Hematopoietic multipotent progenitor cell treated with erythropoietin and hydrocortisone succinate and interleukin-3 and kit ligand, for 17 days (in vitro differentiated cells): ENCODE measurements at regions not wholly inside any gene's neighbourhood (a gene's known extent, or its start where the extent isn't known, plus 50 kb on each side); places are given as distances from the start of the nearest gene placed in this dataset.

ENCODE experiments used
- DNase-seq: peaks from one replicate; pipeline ENCODE4 v3.0.0-alpha.2; 2015; ENCODE audit warnings: low spot score

DNA sequence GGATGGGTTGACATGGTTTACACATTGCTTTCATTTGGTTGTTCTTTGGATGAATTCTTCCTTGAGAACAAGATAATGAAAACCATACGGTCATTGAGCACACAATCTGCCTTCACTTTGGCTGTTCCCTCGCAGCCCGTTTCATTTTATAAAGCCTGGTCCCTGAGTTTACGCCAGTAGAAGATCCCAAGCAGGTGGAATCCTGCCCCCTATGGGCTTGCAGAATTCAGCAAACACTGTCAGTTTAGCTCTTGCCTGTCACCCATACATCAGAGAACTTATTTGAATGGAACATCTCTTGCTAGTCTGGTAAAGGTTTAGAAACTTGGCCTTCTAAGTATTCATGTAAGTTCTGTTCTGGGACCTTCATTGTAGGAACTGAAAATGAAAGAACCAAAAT is 666.4 kb upstream of the ZEB2 start:
- no peak for DNase-seq

DNA sequence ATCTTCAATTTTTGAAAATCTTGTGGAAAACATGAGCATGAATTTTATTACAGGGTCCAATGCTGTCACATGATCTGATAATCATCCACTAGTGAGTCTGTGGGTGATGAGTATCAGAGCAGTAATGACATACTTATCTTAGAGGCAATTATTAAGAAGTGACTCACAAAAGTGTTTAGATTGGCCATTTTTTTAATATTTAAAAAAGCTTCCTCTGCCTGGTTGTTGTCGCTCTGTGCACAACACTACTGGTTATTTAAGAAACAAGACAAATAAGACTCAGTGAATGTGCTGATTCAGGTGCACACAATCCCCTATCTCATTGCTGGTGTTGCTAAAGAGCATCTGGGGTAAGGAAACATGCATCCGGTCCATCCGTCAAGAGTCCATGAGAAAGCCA is 665.8 kb upstream of the ZEB2 start:
- no peak for DNase-seq

DNA sequence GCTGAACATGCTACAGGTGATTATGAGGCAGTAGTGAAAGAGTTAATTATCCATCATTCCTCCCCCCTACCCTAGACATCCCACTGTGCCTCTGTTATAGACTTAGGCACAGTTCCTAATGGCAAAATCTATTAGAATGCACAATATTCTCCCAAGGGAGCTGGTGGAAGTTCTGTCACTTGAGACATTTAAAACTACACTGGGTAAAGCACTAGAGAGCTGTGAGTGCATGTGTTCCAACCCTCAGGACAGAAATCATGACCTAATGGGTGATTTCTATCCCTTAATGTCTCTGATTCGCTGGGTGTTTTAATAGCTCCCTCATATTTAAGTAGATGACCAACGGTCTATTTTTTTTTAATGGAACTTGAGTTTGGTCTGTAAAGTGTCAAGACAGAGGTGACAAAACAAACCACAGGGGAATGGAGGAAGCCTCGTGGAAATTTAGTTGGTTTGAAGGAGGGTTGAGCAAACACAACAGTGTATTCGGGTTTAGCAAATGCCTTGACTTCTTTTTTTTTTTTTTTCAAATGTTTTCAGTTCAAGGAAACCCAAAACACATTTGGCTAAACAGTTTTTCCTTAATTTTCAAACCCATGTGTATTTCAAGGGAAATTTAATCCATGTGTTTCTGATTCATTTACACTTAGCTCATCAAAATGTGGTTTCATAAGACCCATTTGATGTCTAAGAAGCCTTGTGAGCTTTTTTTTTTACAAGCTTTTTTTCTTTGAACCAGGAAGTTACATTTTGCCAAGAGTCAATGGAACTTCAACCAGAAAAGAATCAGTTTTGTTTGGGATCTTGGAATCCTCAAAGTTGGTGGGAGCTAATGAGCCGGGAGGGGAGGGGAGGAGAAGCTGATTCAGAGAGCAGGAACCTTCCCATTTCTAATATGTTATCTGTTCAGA is 665.1 kb upstream of the ZEB2 start:
- DNase-seq = no peak

DNA sequence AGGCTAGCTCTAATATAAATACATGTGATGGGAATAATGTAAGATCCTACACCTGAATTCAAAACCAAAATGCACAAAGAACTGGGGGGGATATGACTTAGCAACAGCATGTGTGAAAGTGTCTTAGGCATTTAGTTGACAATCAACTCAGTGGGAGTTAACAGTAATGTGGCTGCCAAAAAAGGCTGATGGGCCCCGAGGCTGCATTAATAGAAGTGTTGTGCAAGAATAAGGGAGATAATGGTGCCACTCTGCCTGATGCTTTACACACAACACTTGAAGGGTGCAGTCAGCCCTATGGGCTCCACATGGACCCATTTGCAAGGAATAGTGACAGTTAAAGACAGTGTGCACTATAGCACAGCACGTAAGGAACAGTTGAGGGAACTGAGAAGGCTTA is 649.4 kb upstream of the ZEB2 start:
- DNase-seq = no peak

DNA sequence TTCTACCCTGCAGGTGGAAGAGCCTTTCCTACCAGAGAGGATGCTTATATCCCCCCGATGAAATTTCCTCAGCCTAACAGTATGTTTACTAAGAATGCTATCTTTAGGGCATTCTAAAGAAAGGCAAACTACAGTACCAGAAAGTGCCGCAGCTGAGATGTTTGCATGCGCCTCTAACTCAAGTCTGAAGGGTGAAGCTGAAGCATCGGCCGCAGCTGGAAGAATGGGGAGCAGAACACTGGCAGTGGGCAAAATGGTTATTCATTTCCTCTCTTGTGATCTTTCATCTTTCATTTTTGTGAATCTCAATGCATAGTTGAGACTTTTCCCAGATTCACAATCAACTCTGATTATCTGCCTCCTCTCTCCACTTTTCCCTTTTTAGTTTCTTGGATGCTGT is 648.2 kb upstream of the ZEB2 start:
- DNase-seq = no peak

DNA sequence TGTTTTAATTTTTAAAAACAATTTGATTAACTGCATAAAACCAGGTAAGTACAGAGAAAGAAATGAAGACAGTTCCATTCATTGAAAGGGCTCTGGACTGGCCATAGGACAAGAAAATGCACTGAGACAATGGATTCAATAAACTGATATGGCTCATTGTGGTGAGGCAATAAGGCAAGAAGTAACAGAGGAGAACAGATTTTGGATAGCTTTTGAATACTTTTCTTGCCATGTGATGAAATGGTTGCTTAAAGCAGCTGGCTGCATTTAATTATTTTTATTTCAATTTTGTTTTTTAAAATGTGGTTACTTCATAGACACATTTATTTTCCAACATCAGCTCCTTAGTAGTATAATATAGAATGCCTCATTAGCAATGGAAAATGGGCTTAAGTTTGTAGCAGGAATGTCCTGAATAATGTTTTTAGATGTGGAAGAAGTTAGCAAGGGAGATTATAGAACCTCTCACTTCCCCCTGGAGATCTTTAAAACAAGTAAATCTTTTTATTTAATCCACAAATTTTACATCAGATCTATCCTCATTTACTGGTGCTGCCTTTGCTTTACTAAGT is 646.9 kb upstream of the ZEB2 start:
- DNase-seq = no peak

DNA sequence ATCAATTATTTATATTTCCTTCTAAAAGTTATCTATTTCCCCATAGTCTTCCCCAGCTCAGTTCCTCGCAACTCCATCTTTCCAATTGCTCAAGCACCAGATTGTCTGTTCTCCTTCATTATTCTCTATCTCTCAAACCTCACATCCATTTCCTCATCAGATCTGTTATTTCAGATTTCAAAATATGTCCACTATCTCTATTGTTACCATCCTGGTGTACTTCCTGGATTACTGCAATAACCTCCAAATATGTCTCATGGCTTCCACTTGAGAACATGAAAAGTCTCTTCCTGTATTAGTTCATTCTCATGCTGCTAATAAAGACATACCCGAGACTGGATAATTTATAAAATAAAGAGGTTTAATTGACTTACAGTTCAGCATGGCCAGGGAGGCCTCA is 641.7 kb upstream of the ZEB2 start:
- DNase-seq = no peak

DNA sequence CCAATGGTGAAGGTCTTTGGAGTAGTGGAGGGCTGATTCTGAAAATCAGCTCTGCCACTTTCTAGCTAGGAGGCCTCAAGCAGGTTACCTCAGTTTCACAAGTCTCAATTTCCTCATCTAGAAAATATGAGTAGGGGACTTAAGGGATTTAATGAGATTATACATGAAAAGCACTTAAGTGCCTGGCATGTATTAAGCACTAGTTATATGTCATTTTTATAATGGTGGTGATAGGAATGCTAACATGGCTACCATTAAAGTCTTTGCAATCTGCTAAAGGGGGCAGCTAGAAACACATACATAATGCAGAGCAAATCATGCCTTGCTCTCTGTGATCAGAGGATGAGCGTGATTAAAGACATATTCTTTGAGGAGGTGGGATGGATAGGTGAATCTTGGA is 640.9 kb upstream of the ZEB2 start:
- DNase-seq = no peak

DNA sequence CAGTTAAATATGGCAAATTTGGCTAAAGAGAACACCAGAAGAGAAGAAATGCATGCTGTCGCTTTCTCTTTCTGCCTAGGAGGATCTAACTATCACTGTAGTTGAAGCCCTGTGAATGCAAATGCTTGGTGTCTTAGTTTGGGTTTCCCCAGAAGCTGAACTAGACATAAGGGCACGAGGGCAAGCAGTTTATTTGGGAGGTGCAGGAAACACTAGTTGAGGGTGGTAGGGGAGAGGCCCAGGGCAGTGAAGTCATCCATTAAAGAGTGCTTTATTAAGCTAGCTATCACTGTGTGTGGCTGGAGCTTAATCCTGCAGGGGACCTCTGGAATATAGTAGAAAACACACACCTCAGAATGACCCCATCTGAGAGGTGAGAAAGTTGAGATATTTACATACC is 639.8 kb upstream of the ZEB2 start:
- DNase-seq = no peak

DNA sequence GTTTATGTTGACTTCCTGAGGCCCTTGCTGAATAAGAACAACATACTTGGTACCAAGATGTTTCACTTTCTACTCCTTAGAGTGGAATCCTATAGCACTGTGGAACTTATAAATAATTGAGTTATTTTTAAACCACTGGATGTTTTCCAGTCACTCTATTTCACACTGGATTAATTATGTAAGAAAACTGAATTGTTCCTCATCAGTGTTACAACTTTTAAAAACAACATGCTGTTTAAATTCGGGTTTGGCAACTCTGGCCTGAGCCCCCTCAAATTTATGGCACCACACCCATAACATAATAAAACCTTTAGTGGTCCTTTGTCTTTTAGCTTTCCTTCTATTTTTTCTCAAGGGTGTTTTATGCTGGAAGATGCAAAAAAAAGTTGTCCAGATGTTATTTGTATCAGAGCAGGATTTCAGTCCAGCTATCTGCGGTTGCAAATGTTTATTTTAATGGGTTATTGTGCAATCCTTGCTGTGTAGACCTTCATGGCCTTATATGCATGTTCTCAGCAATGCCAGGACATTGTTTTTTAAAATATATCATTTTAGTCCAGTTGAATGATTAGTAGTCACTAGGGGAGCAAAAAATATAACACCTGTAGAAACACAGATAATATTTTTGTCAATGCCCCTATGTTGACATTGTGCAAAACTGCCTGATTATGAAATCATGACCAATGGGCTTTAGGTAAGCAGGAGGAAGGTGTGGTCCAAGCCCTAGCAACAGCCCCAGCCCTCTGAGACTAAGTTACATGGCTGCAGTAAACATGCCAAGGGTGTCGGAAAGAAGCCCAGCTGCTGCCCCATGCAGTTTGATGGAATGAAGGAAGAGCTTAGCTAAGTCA is 638.0 kb upstream of the ZEB2 start:
- DNase-seq = no peak

DNA sequence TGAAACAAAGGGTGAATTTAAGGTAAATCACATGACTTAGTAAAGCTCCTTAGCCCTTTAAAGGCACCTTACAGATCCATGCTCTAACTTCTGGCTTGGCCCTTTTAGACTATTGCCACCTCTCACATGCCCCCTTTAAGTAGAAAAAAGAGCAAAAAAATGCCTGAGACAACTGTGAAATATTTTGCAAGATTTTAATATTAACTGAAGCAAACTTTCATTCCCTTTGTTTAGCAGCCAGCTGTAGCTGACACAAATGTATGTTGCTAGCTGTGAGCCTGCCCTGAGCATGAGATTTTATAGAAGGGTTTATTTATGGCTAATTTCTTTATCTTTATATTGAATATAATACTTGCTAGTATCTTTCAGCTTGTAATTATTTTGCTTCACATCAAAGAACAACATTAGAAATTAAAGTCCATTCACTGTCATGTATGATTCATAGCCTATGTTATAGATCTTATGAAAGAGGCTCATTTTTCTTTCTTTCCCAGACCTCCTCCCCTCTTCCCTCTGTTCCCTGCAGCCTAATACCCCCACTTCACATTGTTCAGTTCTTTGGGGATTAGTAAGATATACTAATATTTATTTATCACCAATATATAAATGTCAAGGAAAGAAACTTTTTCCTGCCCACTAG is 637.2 kb upstream of the ZEB2 start:
- DNase-seq = no peak

DNA sequence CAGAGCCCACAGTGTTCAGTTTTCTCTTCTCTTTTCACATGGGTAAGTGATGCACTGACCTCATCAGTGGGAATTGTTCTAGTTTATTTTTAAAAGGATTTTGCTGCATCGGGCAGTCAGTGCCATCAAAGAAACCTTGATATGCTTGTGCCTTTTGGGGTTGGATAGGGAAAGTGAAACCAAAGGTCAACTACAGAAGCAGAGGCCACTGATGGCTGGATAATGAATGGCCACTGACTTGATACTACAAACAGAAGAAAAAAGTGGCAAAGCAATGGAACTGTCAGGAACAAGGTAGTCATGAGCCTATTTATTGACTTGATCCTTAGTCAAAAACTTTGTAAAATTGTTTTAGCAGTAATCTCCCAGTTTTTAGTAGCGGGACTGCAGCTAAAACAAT is 636.3 kb upstream of the ZEB2 start:
- DNase-seq = no peak

DNA sequence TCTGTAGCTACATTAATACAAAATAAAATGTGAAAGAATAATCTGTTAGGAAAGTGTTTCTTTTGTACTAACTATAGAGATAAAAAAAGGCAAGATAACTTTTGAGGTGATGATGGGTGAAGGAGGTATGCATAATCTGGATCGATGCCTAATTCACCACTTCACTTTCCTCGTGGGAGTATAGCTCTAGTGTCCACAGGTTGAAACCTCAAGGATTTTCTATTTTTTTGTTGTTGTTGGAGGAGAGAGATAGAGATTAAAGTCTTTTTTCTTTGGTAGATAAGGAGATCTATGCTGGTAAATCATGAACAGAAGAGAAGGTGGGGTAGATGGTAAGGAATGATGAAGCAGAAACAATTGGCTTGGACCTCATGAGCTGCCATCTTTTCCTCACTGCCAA is 635.3 kb upstream of the ZEB2 start:
- no peak for DNase-seq

DNA sequence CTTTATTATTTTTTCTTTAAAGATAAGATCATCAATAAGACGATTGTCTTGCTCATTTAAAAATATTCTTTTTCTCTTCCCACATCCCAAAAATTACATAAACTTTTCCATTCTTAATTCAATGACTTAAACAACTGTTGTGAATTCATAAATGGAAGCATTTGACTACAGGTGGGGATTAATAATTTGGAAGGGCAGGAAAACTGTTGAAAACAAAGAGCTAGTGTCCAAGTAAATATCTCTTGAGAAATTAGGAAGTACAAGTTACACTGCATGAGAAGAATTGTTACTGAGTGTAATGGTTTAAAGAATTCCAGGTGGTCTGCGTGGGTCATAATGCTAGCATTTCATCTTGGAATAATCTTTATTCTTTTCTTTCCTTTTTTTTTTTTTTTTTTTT is 634.8 kb upstream of the ZEB2 start:
- no peak for DNase-seq

DNA sequence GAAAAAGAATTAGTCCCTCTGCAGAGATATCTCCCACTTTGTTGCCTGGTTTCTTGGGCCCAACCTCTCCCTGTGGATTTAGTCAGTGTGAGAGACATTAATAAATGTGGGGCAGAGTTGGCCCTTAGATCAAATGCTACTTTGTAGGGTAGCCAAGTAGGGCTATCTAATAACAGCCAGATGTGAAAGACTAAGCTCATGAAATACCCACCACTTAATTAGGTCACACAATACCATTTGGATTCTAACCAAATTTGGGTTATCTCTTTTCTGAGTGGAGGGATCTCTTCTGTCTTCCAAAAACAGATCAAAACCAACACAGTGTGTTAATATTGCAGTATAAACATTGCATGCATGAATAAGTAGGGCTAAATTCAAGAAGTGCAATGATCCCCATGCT is 626.8 kb upstream of the ZEB2 start:
- no peak for DNase-seq

DNA sequence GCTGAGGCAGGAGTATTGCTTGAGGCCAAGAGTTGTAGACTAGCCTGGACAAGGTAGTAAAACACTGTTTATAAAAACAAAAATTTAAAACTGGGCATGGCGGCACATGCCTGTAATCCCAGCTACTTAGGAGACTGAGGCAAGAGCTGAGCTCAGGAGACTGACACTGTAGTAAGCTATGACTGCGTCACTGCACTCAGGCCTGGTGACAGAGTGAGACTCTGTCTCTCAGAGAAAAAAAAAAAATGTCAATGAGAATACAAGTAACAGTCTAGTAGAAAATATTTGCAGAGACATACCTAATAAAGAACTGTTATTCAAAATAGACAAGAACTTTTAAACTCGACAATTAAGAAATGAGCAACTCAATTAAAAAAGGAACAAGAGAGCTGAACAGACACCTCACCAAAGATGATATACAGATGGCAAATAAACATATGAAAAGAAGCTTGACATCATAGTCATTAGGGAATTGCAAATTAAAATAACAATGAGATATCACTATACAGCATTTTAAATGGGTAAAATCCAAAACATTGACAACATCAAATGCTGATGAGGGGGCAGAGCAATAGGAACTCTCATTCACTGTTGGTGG is 624.3 kb upstream of the ZEB2 start:
- no peak for DNase-seq

DNA sequence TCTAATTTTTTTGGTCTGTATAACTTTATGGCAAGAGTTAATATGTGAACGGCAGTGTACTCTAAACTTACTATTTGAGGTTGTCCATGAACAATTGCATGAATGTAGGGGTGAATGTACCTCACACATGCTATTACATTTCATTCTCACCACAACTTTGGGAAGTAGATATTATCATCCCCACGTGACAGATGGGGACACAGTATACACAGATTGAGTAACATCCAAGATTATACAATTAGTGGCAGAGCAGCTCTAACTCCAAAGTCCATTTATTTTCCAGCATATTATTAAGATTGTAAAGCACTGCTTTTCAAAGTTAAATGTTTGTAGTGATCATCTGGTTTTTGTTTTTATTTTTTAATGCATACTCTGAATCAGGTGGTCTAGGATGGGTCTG is 622.1 kb upstream of the ZEB2 start:
- DNase-seq = no peak

DNA sequence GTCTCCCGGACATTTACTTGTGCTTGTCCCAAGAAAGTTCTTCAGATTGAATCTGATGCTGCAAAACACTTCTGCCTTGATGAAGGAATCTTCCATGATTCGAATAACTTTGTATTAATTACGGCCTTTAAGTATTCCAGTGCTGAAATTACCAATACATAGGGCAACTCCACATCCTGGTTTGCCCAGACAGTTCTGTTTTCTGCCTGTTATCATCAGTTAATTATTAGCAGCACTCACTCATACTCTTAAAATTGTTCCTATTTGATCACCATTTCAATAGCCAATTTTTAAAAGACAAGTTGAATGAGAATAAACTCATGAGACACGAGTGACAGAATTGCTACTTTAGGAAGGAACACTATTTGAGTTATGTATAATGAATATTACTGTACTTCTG is 620.7 kb upstream of the ZEB2 start:
- no peak for DNase-seq

DNA sequence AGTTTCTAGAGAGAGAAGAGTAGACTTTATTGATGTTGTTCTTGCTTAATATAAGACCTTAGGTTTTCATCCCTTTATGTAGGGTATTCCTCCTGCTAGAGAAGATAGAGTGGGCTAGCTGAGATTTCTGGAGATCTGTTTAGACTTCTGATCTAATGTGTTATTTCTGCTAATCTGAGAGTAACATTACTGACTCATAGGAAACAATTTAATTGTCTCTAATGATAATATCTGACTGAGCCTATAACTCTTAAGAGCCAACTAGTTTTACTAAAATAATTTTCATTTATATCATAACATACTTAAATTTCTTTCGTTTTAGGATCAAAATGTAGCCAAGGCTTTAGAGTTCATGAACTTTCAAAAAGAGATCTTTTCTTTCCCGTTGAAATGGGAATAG is 618.7 kb upstream of the ZEB2 start:
- DNase-seq = no peak

DNA sequence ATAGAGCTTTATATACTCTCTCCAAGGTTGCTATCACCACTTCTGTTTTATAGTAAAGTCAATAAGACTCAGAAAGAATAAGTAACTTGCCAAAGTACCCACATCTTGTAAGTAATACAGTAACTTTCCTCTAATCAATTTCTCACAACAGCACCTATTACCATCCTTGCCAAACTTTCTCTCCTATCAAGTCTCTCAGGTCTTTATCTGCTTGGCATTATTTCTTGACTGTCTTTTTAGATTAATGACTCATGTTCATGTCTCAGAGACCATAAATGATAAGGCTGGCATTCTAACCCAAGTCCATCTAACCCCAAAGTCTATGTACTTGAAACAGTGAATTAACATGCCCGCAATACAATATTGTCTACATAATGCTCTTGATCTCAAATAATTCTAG is 618.0 kb upstream of the ZEB2 start:
- DNase-seq = no peak

DNA sequence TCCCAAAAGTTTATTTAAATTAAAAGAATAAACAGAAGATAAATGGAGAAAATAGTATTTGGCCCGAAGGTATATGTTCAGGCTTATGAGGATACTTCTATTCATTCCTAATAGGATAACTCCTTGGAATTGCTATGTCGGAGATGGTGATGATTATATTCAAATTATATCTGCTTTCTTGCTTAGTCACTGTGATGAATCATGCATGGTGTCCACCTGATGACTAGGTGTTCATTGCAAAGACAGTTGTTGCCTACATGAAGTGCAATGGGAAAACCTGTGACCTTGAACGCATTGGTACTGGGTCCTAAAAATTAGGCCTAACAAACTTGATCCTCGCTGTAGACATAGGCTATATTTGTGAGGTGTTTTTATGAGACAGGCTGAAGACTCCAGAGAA is 617.3 kb upstream of the ZEB2 start:
- DNase-seq = no peak

DNA sequence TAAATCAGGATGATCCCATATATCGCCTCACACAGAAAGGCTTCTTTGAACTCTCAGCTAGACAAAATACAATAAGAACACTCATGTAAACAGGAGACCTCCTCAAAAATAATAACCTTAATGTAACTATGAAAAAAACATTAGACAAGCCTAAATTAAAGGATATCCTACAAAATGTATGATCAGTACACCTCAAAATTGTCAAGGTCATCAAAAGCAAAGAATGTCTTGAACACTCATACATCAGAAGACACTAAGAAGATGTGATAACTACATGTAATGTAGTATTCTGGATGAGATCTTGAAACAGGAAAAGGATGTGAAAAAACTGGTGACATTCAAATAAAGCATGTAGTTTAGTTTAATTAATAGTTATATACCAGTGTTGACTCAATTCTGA is 616.8 kb upstream of the ZEB2 start:
- DNase-seq = no peak
